ENCODE measurements at regions not wholly inside any gene's neighbourhood (a gene's known extent, or its start where the extent isn't known, plus 50 kb on each side); places are given as distances from the start of the nearest gene placed in this dataset.

GRCh38 chr20:40029589-40029988 lies 659.4 kb downstream of the MAFB start:
- TF ChIP-seq, protein P1, sequence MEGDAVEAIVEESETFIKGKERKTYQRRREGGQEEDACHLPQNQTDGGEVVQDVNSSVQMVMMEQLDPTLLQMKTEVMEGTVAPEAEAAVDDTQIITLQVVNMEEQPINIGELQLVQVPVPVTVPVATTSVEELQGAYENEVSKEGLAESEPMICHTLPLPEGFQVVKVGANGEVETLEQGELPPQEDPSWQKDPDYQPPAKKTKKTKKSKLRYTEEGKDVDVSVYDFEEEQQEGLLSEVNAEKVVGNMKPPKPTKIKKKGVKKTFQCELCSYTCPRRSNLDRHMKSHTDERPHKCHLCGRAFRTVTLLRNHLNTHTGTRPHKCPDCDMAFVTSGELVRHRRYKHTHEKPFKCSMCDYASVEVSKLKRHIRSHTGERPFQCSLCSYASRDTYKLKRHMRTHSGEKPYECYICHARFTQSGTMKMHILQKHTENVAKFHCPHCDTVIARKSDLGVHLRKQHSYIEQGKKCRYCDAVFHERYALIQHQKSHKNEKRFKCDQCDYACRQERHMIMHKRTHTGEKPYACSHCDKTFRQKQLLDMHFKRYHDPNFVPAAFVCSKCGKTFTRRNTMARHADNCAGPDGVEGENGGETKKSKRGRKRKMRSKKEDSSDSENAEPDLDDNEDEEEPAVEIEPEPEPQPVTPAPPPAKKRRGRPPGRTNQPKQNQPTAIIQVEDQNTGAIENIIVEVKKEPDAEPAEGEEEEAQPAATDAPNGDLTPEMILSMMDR (IDR thresholded peaks at IDR 0.05): no peak
- no peak for TF ChIP-seq POLR2A (IDR thresholded peaks at IDR 0.05)
- no peak for TF ChIP-seq POLR2AphosphoS5 (IDR thresholded peaks at IDR 0.05)
- TF ChIP-seq EP300 (IDR thresholded peaks at IDR 0.05): no peak

Data from stomach (tissue), 4 donors.